Activated B cell treated with CpG ODN at 0.5 μM for 24 hours (primary cell): ENCODE measurements at regions not wholly inside any gene's neighbourhood (a gene's known extent, or its start where the extent isn't known, plus 50 kb on each side); places are given as distances from the start of the nearest gene placed in this dataset.

ENCODE experiments used
- ATAC-seq: fragments of 200-7000 bp; cut with Tn5 transposase; one replicate; pipeline ENCODE4 v1.10.0; 2021; ENCODE audit warnings: low read depth, mild to moderate bottlenecking, moderate library complexity
- CTCF ChIA-PET: fragments of 350-600 bp; sonication (Branson Sonifier 250); formaldehyde crosslinking; loops from one replicate; lab custom pipeline; 2021; ENCODE audit warnings: antibody characterized with exemption; lab: Charles Lee
- POLR2A ChIA-PET: fragments of 350-600 bp; sonication (Branson Sonifier 250); formaldehyde crosslinking; loops from one replicate; lab custom pipeline; 2021; ENCODE audit warnings: antibody characterized with exemption; lab: Charles Lee
- DNase-seq: peaks from one replicate; pipeline ENCODE4 v3.0.0; 2022
- H3K27ac Mint-ChIP-seq: one replicate; pipeline ENCODE4 v1.8.0; 2020; ENCODE audit warnings: mixed read lengths
- H3K27me3 Mint-ChIP-seq: one replicate; pipeline ENCODE4 v1.8.0; 2021; ENCODE audit warnings: mixed read lengths
- H3K36me3 Mint-ChIP-seq: one replicate; pipeline ENCODE4 v1.8.0; 2021; ENCODE audit warnings: low read depth, mixed read lengths
- H3K4me1 Mint-ChIP-seq: one replicate; pipeline ENCODE4 v1.8.0; 2021; ENCODE audit warnings: mixed read lengths
- H3K4me3 Mint-ChIP-seq: one replicate; pipeline ENCODE4 v1.8.0; 2020; ENCODE audit warnings: mild to moderate bottlenecking, mixed read lengths
- H3K9me3 Mint-ChIP-seq: one replicate; pipeline ENCODE4 v1.8.0; 2020; ENCODE audit warnings: mixed read lengths
- CTCF ChIP-seq: fragments of 200-600 bp; IDR thresholded peaks from one replicate; pipeline ENCODE4 v1.8.0; 2022; ENCODE audit warnings: antibody characterized with exemption, mild to moderate bottlenecking
- intact Hi-C: fragments of 100-400 bp; cut with micrococcal nuclease; formaldehyde crosslinking; loops from one replicate; pipeline ENCODE4 v1.15.1; 2024

- H3K27ac Mint-ChIP-seq: no peak overlapping the region
- TF ChIP-seq CTCF: no peak
These were observed 369.8 kb upstream of the HAND2 start for GRCh38 chr4:173899813-173900212.

GRCh38 chr4:173891072-173891471 is 361.0 kb upstream of the HAND2 start:
- ChIA-PET CTCF (no interaction called here), POLR2A (no interaction called here)
- no peak for ATAC-seq
- Mint-ChIP-seq H3K27ac (no peak overlapping the region), H3K27me3 (no peaks in the 10 kb centered on the region), H3K36me3 (no peaks in the 10 kb centered on the region), H3K9me3 (peaks cover 12% of the 10 kb centered on the region), H3K4me1 (no peaks in the 10 kb centered on the region), H3K4me3 (no peak overlapping the region)
- intact Hi-C loops: no loop called here
- TF ChIP-seq CTCF: no peak
- DNase-seq: no peak

More at GRCh38 chr4:173899813-173900212, 369.8 kb upstream of the HAND2 start:
- intact Hi-C loops: no loop called here
- DNase-seq: no peak
- Mint-ChIP-seq H3K36me3 (no peaks in the 10 kb centered on the region), H3K27me3 (no peaks in the 10 kb centered on the region), H3K4me3 (no peak overlapping the region), H3K4me1 (no peaks in the 10 kb centered on the region), H3K9me3 (peaks cover 4% of the 10 kb centered on the region)
- ATAC-seq: no peak
- POLR2A ChIA-PET: no interaction called here
- CTCF ChIA-PET: no interaction called here

DNA sequence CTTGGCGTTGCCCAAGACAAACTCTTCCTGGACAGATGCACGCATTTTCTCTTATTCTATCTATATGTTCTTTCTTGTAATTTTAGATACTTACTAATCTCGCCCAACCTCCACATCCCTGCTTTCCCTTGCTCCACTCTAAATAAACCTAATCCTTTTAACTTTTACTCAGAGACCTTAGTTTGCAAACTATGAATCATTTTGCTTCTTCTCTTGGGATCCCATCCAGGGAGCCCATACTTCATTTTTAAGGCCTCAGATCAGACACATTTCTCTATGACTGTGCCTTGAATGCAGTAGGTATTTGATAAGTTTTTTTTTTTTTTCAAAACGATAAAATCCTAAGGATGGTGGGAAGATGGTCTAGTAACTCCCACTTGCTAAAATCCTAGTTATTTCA is 353.8 kb upstream of the HAND2 start:
- Mint-ChIP-seq H3K4me1 (no peaks in the 10 kb centered on the region), H3K36me3 (no peaks in the 10 kb centered on the region), H3K27me3 (no peaks in the 10 kb centered on the region), H3K4me3 (no peak overlapping the region), H3K27ac (no peak overlapping the region), H3K9me3 (peaks cover 8% of the 10 kb centered on the region)
- no peak for TF ChIP-seq CTCF
- ChIA-PET CTCF (no interaction called here), POLR2A (no interaction called here)
- ATAC-seq (no peak), DNase-seq (no peak)
- intact Hi-C loops: no loop called here

DNA sequence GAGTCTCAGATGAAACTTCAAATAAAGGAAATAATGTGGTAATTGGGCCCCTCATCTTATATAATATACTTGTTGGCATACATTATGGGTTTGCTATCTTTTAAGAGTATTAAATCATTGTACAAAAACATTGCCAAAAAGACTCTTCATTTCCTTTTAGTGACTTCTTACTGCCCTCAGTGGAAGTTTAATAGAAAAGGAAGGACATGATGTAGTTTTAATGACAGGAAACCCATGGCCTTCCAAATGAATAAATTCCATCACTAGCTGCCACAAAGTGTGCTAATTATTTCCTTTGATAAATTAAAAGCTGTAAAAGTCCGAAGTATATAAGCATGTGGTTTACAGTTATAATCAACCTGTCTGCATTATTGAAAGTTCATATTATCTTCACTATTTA is 350.9 kb upstream of the HAND2 start:
- no peaks in the 10 kb centered on the region for H3K36me3 Mint-ChIP-seq
- ATAC-seq (no peak), DNase-seq (no peak)
- no peak for TF ChIP-seq CTCF
- intact Hi-C loops: no loop called here
- H3K27ac Mint-ChIP-seq: no peak overlapping the region
- ChIA-PET CTCF (no interaction called here), POLR2A (no interaction called here)
- no peak overlapping the region for H3K4me3 Mint-ChIP-seq
- H3K4me1 Mint-ChIP-seq: no peaks in the 10 kb centered on the region
- H3K9me3 Mint-ChIP-seq: peaks cover 3% of the 10 kb centered on the region
- no peaks in the 10 kb centered on the region for H3K27me3 Mint-ChIP-seq

GRCh38 chr4:173879509-173879908 is 349.5 kb upstream of the HAND2 start:
- CTCF ChIA-PET: no interaction called here
- H3K27ac Mint-ChIP-seq: no peak overlapping the region
- DNase-seq: no peak
- H3K27me3 Mint-ChIP-seq: no peaks in the 10 kb centered on the region
- POLR2A ChIA-PET: no interaction called here
- H3K4me3 Mint-ChIP-seq: no peak overlapping the region
- no peak for TF ChIP-seq CTCF
- no peak for ATAC-seq
- H3K9me3 Mint-ChIP-seq: no peaks in the 10 kb centered on the region
- no peaks in the 10 kb centered on the region for H3K4me1 Mint-ChIP-seq
- no peaks in the 10 kb centered on the region for H3K36me3 Mint-ChIP-seq
- intact Hi-C loops: no loop called here
